Fibroblast of villous mesenchyme (primary cell): ENCODE measurements at regions not wholly inside any gene's neighbourhood (a gene's known extent, or its start where the extent isn't known, plus 50 kb on each side); places are given as distances from the start of the nearest gene placed in this dataset.
"Not testable (repeated sequence)": the region's sequence is repeated elsewhere in the genome, so short reads cannot be mapped to it uniquely, and the experiment has no call there.

Experiments
- DNase-seq: peaks from one replicate; pipeline ENCODE4 v3.0.0-alpha.2; 2010; ENCODE audit warnings: low read depth
- H3K4me3 ChIP-seq: 2 replicates; pipeline ENCODE4 v1.5.1; 2011; ENCODE audit warnings: low read depth, mild to moderate bottlenecking, low read length
- CTCF ChIP-seq: IDR thresholded peaks from 2 replicates; pipeline ENCODE4 v1.5.1; 2012; ENCODE audit warnings: low read depth, mild to moderate bottlenecking, low read length; ENCODE audit not compliant: insufficient read depth

- no peak overlapping the region for H3K4me3 ChIP-seq
- no peak for TF ChIP-seq CTCF
- no peak for DNase-seq
These were observed 110.4 kb downstream of the MICALL2 start for GRCh38 chr7:1348823-1349335.

- DNase-seq, result no peak
- TF ChIP-seq CTCF, result no peak
- H3K4me3 ChIP-seq, result no peak overlapping the region
These were observed 109.9 kb downstream of the MICALL2 start for GRCh38 chr7:1349351-1349761.

- no peak for TF ChIP-seq CTCF
- DNase-seq, result no peak
These were observed 107.2 kb downstream of the MICALL2 start for GRCh38 chr7:1351881-1352625.

GRCh38 chr7:1352656-1353271 lies 106.5 kb downstream of the MICALL2 start:
- no peak for TF ChIP-seq CTCF
- no peak for DNase-seq
- no peak overlapping the region for H3K4me3 ChIP-seq

More at GRCh38 chr7:1351881-1352625, 107.2 kb downstream of the MICALL2 start:
- no peak overlapping the region for H3K4me3 ChIP-seq

- no peak for DNase-seq
- no peak for TF ChIP-seq CTCF
- no peak overlapping the region for H3K4me3 ChIP-seq
These were observed 104.4 kb downstream of the MICALL2 start for GRCh38 chr7:1354661-1355567.

- no peak overlapping the region for H3K4me3 ChIP-seq
- no peak for TF ChIP-seq CTCF
- DNase-seq, result no peak
These were observed 103.5 kb downstream of the MICALL2 start for GRCh38 chr7:1355568-1356340.

GRCh38 chr7:1356853-1357252 lies 102.4 kb downstream of the MICALL2 start:
- not testable (repeated sequence) for H3K4me3 ChIP-seq, DNase-seq

GRCh38 chr7:1357260-1357600 lies 102.0 kb downstream of the MICALL2 start:
- not testable (repeated sequence) for DNase-seq, H3K4me3 ChIP-seq
